ENCODE measurements at regions not wholly inside any gene's neighbourhood (a gene's known extent, or its start where the extent isn't known, plus 50 kb on each side); places are given as distances from the start of the nearest gene placed in this dataset.

DNA sequence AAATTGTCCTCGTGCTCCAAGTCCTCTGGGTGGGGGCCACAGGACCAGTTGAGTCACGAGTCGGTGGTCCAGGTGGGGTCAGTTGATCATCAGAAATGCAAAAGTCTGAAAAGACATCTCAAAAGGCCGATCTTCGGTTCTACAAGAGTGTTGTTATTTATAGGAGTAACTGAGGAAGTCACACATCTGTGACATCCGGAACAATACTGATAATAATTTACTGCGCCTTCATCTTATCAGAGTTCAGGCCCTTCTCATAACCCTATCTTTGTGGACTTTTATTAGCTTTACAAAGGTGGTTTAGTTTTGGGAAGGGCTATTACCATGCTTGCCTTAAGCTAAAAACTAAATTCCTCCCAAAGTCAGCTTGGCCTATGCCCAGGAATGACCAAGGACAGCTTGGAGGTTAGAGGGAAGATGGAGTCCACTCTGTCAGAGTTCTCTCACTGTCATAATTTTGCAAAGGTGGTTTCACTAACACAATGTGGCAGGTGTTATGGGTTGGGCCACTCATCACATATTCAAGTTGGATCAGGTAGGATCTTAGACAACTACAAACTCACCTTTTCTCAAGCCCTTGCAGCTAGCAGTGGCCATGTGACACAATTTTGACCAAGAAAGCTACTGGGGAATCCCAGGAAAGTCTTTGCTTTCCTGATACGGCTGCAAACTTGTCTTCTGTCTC, 54.7 kb upstream of the CHST3 start:
- TF ChIP-seq, protein P1, sequence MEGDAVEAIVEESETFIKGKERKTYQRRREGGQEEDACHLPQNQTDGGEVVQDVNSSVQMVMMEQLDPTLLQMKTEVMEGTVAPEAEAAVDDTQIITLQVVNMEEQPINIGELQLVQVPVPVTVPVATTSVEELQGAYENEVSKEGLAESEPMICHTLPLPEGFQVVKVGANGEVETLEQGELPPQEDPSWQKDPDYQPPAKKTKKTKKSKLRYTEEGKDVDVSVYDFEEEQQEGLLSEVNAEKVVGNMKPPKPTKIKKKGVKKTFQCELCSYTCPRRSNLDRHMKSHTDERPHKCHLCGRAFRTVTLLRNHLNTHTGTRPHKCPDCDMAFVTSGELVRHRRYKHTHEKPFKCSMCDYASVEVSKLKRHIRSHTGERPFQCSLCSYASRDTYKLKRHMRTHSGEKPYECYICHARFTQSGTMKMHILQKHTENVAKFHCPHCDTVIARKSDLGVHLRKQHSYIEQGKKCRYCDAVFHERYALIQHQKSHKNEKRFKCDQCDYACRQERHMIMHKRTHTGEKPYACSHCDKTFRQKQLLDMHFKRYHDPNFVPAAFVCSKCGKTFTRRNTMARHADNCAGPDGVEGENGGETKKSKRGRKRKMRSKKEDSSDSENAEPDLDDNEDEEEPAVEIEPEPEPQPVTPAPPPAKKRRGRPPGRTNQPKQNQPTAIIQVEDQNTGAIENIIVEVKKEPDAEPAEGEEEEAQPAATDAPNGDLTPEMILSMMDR (IDR thresholded peaks at IDR 0.05) = no peak
- TF ChIP-seq POLR2A (IDR thresholded peaks at IDR 0.05) = no peak
- TF ChIP-seq EP300 (IDR thresholded peaks at IDR 0.05) = no peak

Data from upper lobe of left lung (tissue), 4 donors.